ENCODE measurements at regions not wholly inside any gene's neighbourhood (a gene's known extent, or its start where the extent isn't known, plus 50 kb on each side); places are given as distances from the start of the nearest gene placed in this dataset.
"Not testable (repeated sequence)": the region's sequence is repeated elsewhere in the genome, so short reads cannot be mapped to it uniquely, and the experiment has no call there.

DNA sequence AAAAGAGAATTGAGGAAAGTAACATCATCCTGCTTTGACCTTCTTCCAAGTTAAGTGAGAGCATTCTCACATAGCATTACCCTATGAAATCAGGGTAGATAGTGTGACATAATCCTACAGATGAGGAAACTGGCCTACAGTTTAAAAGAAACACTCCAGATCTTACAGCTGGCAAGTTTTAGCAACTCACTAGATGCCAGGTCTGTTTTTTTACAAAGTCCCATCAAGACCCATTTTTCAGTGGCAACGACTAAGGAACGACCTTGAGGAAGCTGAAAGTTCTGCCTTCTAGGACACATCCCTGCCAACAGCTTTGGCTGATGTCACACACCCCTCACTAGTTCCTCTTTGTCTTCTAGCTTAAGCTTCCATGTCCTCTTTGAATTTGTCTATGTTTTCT lies 92.7 kb downstream of the ATP6V0E2 start:
- TF ChIP-seq TAF1 (CRISPR knock-in tag; IDR thresholded peaks at IDR 0.05); RELA (CRISPR knock-in tag; IDR thresholded peaks at IDR 0.05); ERF (CRISPR knock-in tag; IDR thresholded peaks at IDR 0.05); ZNF251 (CRISPR knock-in tag; IDR thresholded peaks at IDR 0.05); POLR2AphosphoS5 (IDR thresholded peaks at IDR 0.05; ENCODE audit: low read depth, low read length); POLR2A (IDR thresholded peaks at IDR 0.05; ENCODE audit: insufficient read depth in 1 of 2, low read depth in 2 of 2, low read length in 2 of 2); NR2F1 (CRISPR knock-in tag; IDR thresholded peaks at IDR 0.05); MEIS1 (CRISPR knock-in tag; IDR thresholded peaks at IDR 0.05; ENCODE audit: borderline replicate concordance): not testable (repeated sequence)
- TF ChIP-seq, protein P1, sequence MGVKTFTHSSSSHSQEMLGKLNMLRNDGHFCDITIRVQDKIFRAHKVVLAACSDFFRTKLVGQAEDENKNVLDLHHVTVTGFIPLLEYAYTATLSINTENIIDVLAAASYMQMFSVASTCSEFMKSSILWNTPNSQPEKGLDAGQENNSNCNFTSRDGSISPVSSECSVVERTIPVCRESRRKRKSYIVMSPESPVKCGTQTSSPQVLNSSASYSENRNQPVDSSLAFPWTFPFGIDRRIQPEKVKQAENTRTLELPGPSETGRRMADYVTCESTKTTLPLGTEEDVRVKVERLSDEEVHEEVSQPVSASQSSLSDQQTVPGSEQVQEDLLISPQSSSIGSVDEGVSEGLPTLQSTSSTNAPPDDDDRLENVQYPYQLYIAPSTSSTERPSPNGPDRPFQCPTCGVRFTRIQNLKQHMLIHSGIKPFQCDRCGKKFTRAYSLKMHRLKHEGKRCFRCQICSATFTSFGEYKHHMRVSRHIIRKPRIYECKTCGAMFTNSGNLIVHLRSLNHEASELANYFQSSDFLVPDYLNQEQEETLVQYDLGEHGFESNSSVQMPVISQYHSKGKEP (CRISPR knock-in tag; IDR thresholded peaks at IDR 0.05), result not testable (repeated sequence)
- TF ChIP-seq, protein P2, sequence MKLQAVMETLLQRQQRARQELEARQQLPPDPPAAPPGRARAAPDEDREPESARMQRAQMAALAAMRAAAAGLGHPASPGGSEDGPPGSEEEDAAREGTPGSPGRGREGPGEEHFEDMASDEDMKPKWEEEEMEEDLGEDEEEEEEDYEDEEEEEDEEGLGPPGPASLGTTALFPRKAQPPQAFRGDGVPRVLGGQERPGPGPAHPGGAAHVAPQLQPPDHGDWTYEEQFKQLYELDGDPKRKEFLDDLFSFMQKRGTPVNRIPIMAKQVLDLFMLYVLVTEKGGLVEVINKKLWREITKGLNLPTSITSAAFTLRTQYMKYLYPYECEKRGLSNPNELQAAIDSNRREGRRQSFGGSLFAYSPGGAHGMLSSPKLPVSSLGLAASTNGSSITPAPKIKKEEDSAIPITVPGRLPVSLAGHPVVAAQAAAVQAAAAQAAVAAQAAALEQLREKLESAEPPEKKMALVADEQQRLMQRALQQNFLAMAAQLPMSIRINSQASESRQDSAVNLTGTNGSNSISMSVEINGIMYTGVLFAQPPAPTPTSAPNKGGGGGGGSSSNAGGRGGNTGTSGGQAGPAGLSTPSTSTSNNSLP (IDR thresholded peaks at IDR 0.05; ENCODE audit: low read depth, low read length), result not testable (repeated sequence)
